Mesenchymal stem cell (in vitro differentiated cells and primary cell): ENCODE measurements at regions not wholly inside any gene's neighbourhood (a gene's known extent, or its start where the extent isn't known, plus 50 kb on each side); places are given as distances from the start of the nearest gene placed in this dataset.
A peak's percentile ranks its signal among the peaks of the same experiment; 100 is the strongest.
"Not testable (repeated sequence)": the region's sequence is repeated elsewhere in the genome, so short reads cannot be mapped to it uniquely, and the experiment has no call there.

Experiments used
- DNase-seq: peaks from one replicate; pipeline ENCODE4 v3.0.0-alpha.2; 2013
- H2AFZ ChIP-seq: one replicate; pipeline ENCODE4 v1.6.1; 2013; ENCODE audit warnings: low read depth, mild to moderate bottlenecking, control low read depth, inconsistent platforms, low read length, moderate library complexity
- H2AK5ac ChIP-seq: 2 replicates; pipeline ENCODE4 v1.6.1; 2013; ENCODE audit warnings: low read length, moderate library complexity, mild to moderate bottlenecking, inconsistent platforms; ENCODE audit not compliant: severe bottlenecking
- H2BK120ac ChIP-seq: one replicate; pipeline ENCODE4 v1.6.1; 2013; ENCODE audit warnings: low read depth, mild to moderate bottlenecking, inconsistent platforms, low read length, moderate library complexity
- H2BK12ac ChIP-seq, 2 experiments: one replicate each; pipeline ENCODE4 v1.6.1; 2013; ENCODE audit warnings: inconsistent platforms in 2 of 2, low read length in 2 of 2, mild to moderate bottlenecking in 2 of 2, moderate library complexity in 2 of 2, control low read depth in 1 of 2
- H2BK15ac ChIP-seq: one replicate; pipeline ENCODE4 v1.6.1; 2013; ENCODE audit warnings: mild to moderate bottlenecking, low read depth, inconsistent platforms; ENCODE audit not compliant: poor library complexity, severe bottlenecking
- H2BK5ac ChIP-seq: 2 replicates; pipeline ENCODE4 v1.6.1; 2013; ENCODE audit warnings: low read depth, mild to moderate bottlenecking, low read length, control low read depth, inconsistent platforms; ENCODE audit not compliant: poor library complexity, severe bottlenecking
- H3K14ac ChIP-seq, 2 experiments: one replicate each; pipeline ENCODE4 v1.6.1; 2013; ENCODE audit warnings: inconsistent platforms in 2 of 2, low read length in 2 of 2, control low read depth in 1 of 2, mild to moderate bottlenecking in 1 of 2, moderate library complexity in 1 of 2
- H3K18ac ChIP-seq, 2 experiments: one replicate each; pipeline ENCODE4 v1.6.1; 2013; ENCODE audit warnings: inconsistent platforms in 2 of 2, low read length in 2 of 2, control low read depth in 1 of 2, low read depth in 1 of 2, mild to moderate bottlenecking in 1 of 2
- H3K23ac ChIP-seq, 2 experiments: one replicate each; pipeline ENCODE4 v1.6.1; 2013; ENCODE audit warnings: inconsistent platforms in 2 of 2, low read length in 2 of 2, mild to moderate bottlenecking in 2 of 2, moderate library complexity in 2 of 2, control low read depth in 1 of 2
- H3K27ac ChIP-seq: 2 replicates; pipeline ENCODE4 v1.5.1; 2013; ENCODE audit warnings: mild to moderate bottlenecking, moderate library complexity, low read length, control low read depth, inconsistent platforms; ENCODE audit not compliant: poor library complexity, severe bottlenecking
- H3K27me3 ChIP-seq, 2 experiments: 2 replicates each; pipeline versions ENCODE4 v1.6.1 to v1.7.0; 2013; ENCODE audit warnings: low read length in 2 of 2, mild to moderate bottlenecking in 2 of 2, moderate library complexity in 2 of 2, control low read depth in 1 of 2, inconsistent platforms in 1 of 2; ENCODE audit not compliant: control insufficient read depth in 1 of 2, insufficient read depth in 1 of 2
- H3K36me3 ChIP-seq, 2 experiments: 2 replicates each; pipeline versions ENCODE4 v1.6.1 to v1.7.0; 2013; ENCODE audit warnings: low read length in 2 of 2, control low read depth in 1 of 2, inconsistent platforms in 1 of 2, low read depth in 1 of 2, mild to moderate bottlenecking in 1 of 2; ENCODE audit not compliant: insufficient read depth in 2 of 2, control insufficient read depth in 1 of 2
- H3K4ac ChIP-seq, 2 experiments: one replicate each; pipeline ENCODE4 v1.6.1; 2013; ENCODE audit warnings: inconsistent platforms in 2 of 2, low read length in 2 of 2, mild to moderate bottlenecking in 2 of 2, moderate library complexity in 2 of 2, control low read depth in 1 of 2, low read depth in 1 of 2
- H3K4me1 ChIP-seq: 2 replicates; pipeline ENCODE4 v1.6.1; 2013; ENCODE audit warnings: low read depth, low read length, control low read depth; ENCODE audit not compliant: control insufficient read depth, insufficient read depth
- H3K4me2 ChIP-seq: 2 replicates; pipeline ENCODE4 v1.6.1; 2013; ENCODE audit warnings: low read length, mild to moderate bottlenecking, inconsistent platforms; ENCODE audit not compliant: poor library complexity, severe bottlenecking
- H3K4me3 ChIP-seq, 2 experiments: 2 replicates each; pipeline versions ENCODE4 v1.5.1 to v1.7.0; 2013; ENCODE audit warnings: low read length in 2 of 2, mild to moderate bottlenecking in 2 of 2, control low read depth in 1 of 2, low read depth in 1 of 2; ENCODE audit not compliant: insufficient read depth in 1 of 2
- H3K79me1 ChIP-seq: replicated peaks from 2 replicates; pipeline ENCODE4 v1.6.1; 2013; ENCODE audit warnings: mild to moderate bottlenecking, control low read depth, low read length, inconsistent platforms; ENCODE audit not compliant: poor library complexity, severe bottlenecking
- H3K9ac ChIP-seq: 2 replicates; pipeline ENCODE4 v1.7.0; 2013; ENCODE audit warnings: mild to moderate bottlenecking, low read length, moderate library complexity
- H3K9me3 ChIP-seq: 2 replicates; pipeline ENCODE4 v1.7.0; 2013; ENCODE audit warnings: mild to moderate bottlenecking, low read length; ENCODE audit not compliant: control insufficient read depth
- H4K8ac ChIP-seq: one replicate; pipeline ENCODE4 v1.6.1; 2013; ENCODE audit warnings: inconsistent platforms, mild to moderate bottlenecking, low read length, moderate library complexity
- H4K91ac ChIP-seq: one replicate; pipeline ENCODE4 v1.6.1; 2013; ENCODE audit warnings: mild to moderate bottlenecking, low read length, inconsistent platforms
- whole genome bisulfite sequencing: methylation state at CpG from one replicate; pipeline ENCODE4 v1.1.7; 2013; ENCODE audit warnings: mixed read lengths; 5-methylcytosine and 5-hydroxymethylcytosine counted together

DNA sequence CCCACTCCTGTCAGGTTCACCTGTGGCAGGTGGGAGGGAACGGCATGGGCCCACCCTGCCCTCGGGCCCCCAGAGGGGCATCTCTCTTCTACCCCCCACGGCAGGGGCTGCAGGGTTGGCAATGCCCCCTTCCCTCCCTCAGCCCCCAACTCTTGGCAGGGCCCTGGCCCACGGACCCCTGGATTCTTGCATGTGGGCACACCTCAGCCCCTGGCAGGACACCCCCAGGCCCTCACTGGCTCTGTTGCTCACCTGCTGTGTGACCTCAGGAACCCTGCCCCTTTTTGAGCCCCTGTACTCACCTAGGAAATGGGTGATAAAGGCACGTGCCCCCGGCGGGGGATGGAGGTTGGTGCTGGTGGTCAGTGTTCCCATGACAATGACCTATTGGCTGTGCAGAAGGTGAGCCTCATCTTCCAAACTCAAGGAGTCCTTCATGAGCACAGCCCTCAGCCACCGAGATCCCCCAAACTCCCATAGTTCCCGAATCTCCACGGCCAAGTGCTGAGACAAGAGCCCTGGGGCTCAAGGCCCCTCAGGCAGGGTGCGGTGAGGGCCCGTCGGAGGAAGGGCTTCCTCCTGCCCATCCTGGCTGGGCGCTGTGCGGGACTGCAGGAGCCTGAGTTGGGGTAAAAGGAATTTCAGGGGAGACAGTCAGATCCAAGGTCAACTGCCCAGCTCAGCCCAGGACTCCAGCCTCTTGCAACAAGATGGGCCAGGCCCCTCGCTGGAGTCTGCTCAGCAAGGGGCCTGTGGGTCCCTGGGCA is 198.2 kb downstream of the IGLL1 start:
- Histone ChIP-seq H3K27ac (no peak overlapping the region), H2BK15ac (peak overlapping the region; percentile 23), H2AFZ (no peak overlapping the region), H2BK5ac (no peak overlapping the region), H3K27me3 (peaks cover 31 to 51% of the 10 kb centered on the region in 2 experiments), H2BK12ac (no peak overlapping the region), H3K9ac (no peak overlapping the region), H3K14ac (no peak overlapping the region), H3K4ac (no peak overlapping the region), H3K4me3 (no peak overlapping the region), H3K4me2 (no peak overlapping the region), H2AK5ac (no peak overlapping the region), H4K91ac (no peak overlapping the region), H4K8ac (no peak overlapping the region), H2BK120ac (no peak overlapping the region), H3K23ac (no peak overlapping the region), H3K79me1 (no peaks in the 10 kb centered on the region), H3K36me3 (no peaks in the 10 kb centered on the region), H3K4me1 (peaks cover 17% of the 10 kb centered on the region), H3K18ac (no peak overlapping the region), H3K9me3 (no peaks in the 10 kb centered on the region)
- WGBS: 80% methylated on average over 13 of the region's 16 CpGs
- no peak for DNase-seq

DNA sequence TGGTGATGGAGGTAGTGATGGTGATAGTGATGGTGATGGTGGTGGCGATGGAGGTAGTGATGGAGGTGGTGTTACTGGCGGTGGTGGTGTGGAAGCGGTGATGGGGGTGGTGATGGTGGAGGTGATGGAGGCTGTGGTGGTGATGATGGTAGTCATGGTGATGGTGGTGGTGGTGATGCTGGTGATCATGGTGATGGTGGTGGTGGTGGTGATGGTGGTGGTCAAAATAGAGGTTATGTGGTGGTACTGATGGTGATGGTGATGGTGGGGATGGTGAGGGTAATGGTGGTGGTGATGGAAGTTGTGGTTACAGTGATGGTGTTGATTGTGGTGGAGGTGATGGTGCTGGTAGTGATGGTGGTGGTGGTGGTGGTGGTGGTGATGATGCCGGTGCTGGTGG is 199.2 kb downstream of the IGLL1 start:
- no peak overlapping the region for H3K23ac ChIP-seq
- H4K8ac ChIP-seq: no peak overlapping the region
- H2BK12ac ChIP-seq: no peak overlapping the region
- H3K9ac ChIP-seq: no peak overlapping the region
- H2BK15ac ChIP-seq: no peak overlapping the region
- no peaks in the 10 kb centered on the region for H3K9me3 ChIP-seq
- no peak for DNase-seq
- peaks cover 15% of the 10 kb centered on the region for H3K4me1 ChIP-seq
- no peak overlapping the region for H2BK5ac ChIP-seq
- no peak overlapping the region for H2BK120ac ChIP-seq
- H3K36me3 ChIP-seq: no peaks in the 10 kb centered on the region
- H3K4me2 ChIP-seq: no peak overlapping the region
- H3K27me3 ChIP-seq: peaks cover 26 to 52% of the 10 kb centered on the region in 2 experiments
- H3K27ac ChIP-seq: no peak overlapping the region
- H3K4me3 ChIP-seq: no peak overlapping the region
- peak overlapping the region; percentile 34 for H4K91ac ChIP-seq
- no peak overlapping the region for H2AK5ac ChIP-seq
- H3K79me1 ChIP-seq: no peaks in the 10 kb centered on the region
- no peak overlapping the region for H3K14ac ChIP-seq
- H3K4ac ChIP-seq: no peak overlapping the region
- 95% methylated on average over 4 of the region's 4 CpGs for WGBS
- no peak overlapping the region for H3K18ac ChIP-seq
- no peak overlapping the region for H2AFZ ChIP-seq

DNA sequence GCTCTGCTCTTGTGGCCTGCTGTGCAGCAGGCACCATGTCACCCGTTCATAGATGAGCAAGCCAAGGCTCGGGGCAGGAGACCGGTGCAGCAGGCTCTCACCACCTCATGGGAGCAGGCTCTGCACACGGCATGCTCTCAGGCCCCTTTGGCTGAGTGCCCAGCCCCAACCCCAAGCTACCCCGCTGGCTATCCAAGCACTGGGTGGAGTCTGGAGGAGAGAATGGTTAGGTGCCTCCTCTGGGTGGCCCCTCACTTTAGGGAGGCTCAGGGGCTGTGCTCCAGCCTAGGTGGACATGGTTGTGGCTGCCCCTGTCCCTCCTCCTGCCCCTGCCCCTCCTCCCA is 199.9 kb downstream of the IGLL1 start:
- H3K9me3 ChIP-seq: no peaks in the 10 kb centered on the region
- H3K27ac ChIP-seq: no peak overlapping the region
- H3K79me1 ChIP-seq: no peaks in the 10 kb centered on the region
- peaks cover 26 to 58% of the 10 kb centered on the region in 2 experiments for H3K27me3 ChIP-seq
- H2AFZ ChIP-seq: no peak overlapping the region
- DNase-seq: no peak
- H3K18ac ChIP-seq: no peak overlapping the region
- H3K4me3 ChIP-seq: no peak overlapping the region
- no peak overlapping the region for H3K23ac ChIP-seq
- no peaks in the 10 kb centered on the region for H3K36me3 ChIP-seq
- no peak overlapping the region for H4K8ac ChIP-seq
- H4K91ac ChIP-seq: no peak overlapping the region
- peaks cover 12% of the 10 kb centered on the region for H3K4me1 ChIP-seq
- H2BK15ac ChIP-seq: no peak overlapping the region
- no peak overlapping the region for H3K4me2 ChIP-seq
- H2AK5ac ChIP-seq: no peak overlapping the region
- H2BK12ac ChIP-seq: no peak overlapping the region
- no peak overlapping the region for H3K14ac ChIP-seq
- no peak overlapping the region for H2BK120ac ChIP-seq
- H2BK5ac ChIP-seq: no peak overlapping the region
- no peak overlapping the region for H3K4ac ChIP-seq
- no peak overlapping the region for H3K9ac ChIP-seq
- WGBS: 77% methylated on average over 5 of the region's 5 CpGs

DNA sequence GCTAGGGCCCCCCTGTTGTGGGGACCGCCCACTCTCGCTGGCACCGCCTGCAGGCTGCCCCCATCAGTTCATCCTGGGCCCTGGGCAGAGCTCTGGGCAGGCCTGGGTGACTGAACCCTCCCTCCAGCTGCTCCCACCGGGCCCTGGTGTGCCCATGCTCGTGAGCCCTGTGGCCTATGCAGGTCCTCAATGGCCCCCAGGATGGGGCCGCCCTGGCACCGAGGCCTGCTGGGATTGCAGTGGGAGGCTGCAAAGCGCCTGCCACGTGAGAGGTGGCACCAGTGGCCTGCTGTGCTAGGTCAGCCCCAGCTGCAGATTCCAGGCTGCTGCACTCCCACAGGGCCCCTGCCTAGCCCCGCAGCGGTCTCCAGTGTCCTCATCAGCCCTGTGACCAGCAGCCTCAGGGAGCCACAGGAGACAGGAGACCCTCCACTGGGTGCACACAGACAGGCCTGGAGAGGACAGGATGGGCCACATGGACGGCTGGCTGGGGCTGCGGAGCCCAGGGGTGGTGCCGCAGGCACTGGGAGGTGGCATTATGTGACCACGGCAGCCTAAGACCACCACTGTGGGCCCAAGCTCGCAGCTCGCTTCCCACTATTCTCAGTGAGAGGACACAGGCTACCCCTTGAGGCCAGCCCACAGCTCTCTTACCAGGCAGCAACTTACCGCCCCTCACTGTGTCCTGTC is 199.4 kb downstream of the BCR start:
- H3K18ac ChIP-seq, H2AFZ ChIP-seq, H3K9me3 ChIP-seq, H3K14ac ChIP-seq, H3K23ac ChIP-seq, H3K4me3 ChIP-seq, H2AK5ac ChIP-seq, H3K36me3 ChIP-seq, H4K8ac ChIP-seq, H4K91ac ChIP-seq, H2BK120ac ChIP-seq, H3K4me1 ChIP-seq, H3K27ac ChIP-seq, H3K9ac ChIP-seq, H3K79me1 ChIP-seq, H3K4me2 ChIP-seq, H3K4ac ChIP-seq, H2BK5ac ChIP-seq, DNase-seq, H2BK15ac ChIP-seq, H2BK12ac ChIP-seq: not testable (repeated sequence)
- WGBS: 70% methylated on average over 9 of the region's 18 CpGs
- peaks cover 25 to 63% of the 10 kb centered on the region in 2 experiments for H3K27me3 ChIP-seq
